ENCODE measurements at regions not wholly inside any gene's neighbourhood (a gene's known extent, or its start where the extent isn't known, plus 50 kb on each side); places are given as distances from the start of the nearest gene placed in this dataset.

- 5% methylated on average over 4 of the region's 4 CpGs for WGBS (ENCODE audit: insufficient coverage, insufficient replicate concordance, low lambda C conversion rate, missing lambda C conversion rate)
- no peak overlapping the region for H2AFZ ChIP-seq (ENCODE audit: control insufficient read depth, low read depth, low read length)
Measured at GRCh38 chrX:115449742-115450141, 111.2 kb upstream of the PLS3 start.

More at GRCh38 chrX:115449742-115450141, 111.2 kb upstream of the PLS3 start:
- ChIA-PET RAD21 (ENCODE audit: unreplicated experiment) (no interaction called here), POLR2A (no interaction called here), CTCF (no interaction called here), SMC1A (ENCODE audit: uncharacterized antibody, unreplicated experiment) (interaction anchor here (0.9 kb wide), 1 partner anchor 19 kb away, joined by 3 read pairs; no protein-coding TSS in a partner anchor)
- TF ChIP-seq MAX (IDR thresholded peaks at IDR 0.05; ENCODE audit: low read depth, low read length) (no peak), ZNF592 (IDR thresholded peaks at IDR 0.05) (no peak), ASH2L (IDR thresholded peaks at IDR 0.05; ENCODE audit: borderline replicate concordance, low read depth) (no peak), ZNF687 (IDR thresholded peaks at IDR 0.05) (no peak), KDM1A (IDR thresholded peaks at IDR 0.05; ENCODE audit: borderline replicate concordance) (no peak)
- Histone ChIP-seq H3K4me2 (ENCODE audit: control insufficient read depth, insufficient read depth) (no peak overlapping the region), H3K4me3 (no peak overlapping the region), H3K36me3 (ENCODE audit: control insufficient read depth in 2 of 2, insufficient read depth in 2 of 2, low read length in 1 of 2) (no peaks in the 10 kb centered on the region), H3K27ac (ENCODE audit: control insufficient read depth, insufficient read depth) (no peak overlapping the region), H4K20me1 (ENCODE audit: control insufficient read depth, insufficient read depth) (no peaks in the 10 kb centered on the region), H3K4me1 (ENCODE audit: control insufficient read depth, insufficient read depth, low read length) (no peaks in the 10 kb centered on the region), H3K9me3 (replicated peaks; ENCODE audit: control insufficient read depth, insufficient read depth, low read length) (no peaks in the 10 kb centered on the region), H3K27me3 (replicated peaks in 1 of 2; ENCODE audit: control insufficient read depth in 2 of 2, insufficient read depth in 2 of 2, low read length in 1 of 2) (no peaks in the 10 kb centered on the region; a peak in 1 of 4 replicates), H3K79me2 (ENCODE audit: control insufficient read depth, insufficient read depth, low read length) (no peaks in the 10 kb centered on the region), H3K9ac (ENCODE audit: control insufficient read depth, insufficient read depth, low read length) (no peak overlapping the region)
- no TSS peak for BruUV-seq (replicated peaks)
- DNase-seq (ENCODE audit: low read depth, low spot score) (no peak), FAIRE-seq (no peak), ATAC-seq (no peak)
- in situ Hi-C loops (cut with MboI) (no loop called here), intact Hi-C loops (cut with micrococcal nuclease; ENCODE audit: unreplicated experiment) (no loop called here)
